HG03103 (cell line): ENCODE measurements at regions not wholly inside any gene's neighbourhood (a gene's known extent, or its start where the extent isn't known, plus 50 kb on each side); places are given as distances from the start of the nearest gene placed in this dataset.

Experiments
- ATAC-seq: cut with Tn5 transposase; IDR thresholded peaks from one replicate; pipeline ENCODE4 v1.9.1; 2021; ENCODE audit warnings: low read depth; ENCODE audit not compliant: unreplicated experiment

DNA sequence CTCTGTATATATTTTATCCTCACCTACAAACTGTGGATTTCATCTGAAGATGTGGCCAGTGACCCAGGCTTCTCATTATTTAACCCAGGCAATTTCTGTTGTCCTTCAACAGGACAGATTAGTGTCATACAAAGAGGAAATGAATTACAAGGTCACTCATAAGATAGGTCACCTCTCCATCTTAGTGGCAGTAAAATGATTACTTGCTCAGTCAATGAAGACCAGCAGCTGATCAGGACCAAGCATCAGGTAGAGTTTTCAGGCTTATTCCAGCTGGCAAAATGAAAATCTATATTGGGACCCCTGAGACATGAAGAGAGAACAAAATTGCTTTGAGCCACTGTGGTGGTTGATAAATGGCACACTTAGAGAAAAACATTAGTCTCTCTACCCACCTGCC, 135.2 kb upstream of the PRDM9 start:
- no peak for ATAC-seq

GRCh38 chr5:23368393-23368792, 139.0 kb upstream of the PRDM9 start:
- ATAC-seq = no peak

GRCh38 chr5:23367874-23368273, 139.5 kb upstream of the PRDM9 start:
- ATAC-seq = no peak

- no peak for ATAC-seq
Observed at GRCh38 chr5:23353286-23353685, 154.1 kb upstream of the PRDM9 start.

DNA sequence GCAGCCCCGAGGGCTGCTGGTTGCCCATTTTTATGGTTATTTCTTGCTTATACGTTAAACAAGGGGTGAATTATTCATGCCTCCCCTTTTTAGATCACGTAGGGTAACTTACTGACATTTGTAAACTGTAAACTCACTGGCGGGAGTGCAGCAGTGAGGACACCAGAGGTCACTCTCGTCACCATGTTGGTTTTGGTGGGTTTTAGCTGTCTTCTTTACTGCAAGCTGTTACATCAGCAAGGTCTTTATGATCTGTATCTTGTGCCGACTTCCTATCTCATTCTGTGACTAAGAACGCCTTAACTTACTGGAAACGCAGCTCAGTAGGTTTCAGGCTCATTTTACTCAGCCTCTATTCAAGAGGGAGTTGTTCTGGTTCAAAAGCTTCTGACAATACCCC, 155.0 kb upstream of the PRDM9 start:
- no peak for ATAC-seq

- ATAC-seq = no peak
Observed at GRCh38 chr5:23343121-23343520, 164.3 kb upstream of the PRDM9 start.

GRCh38 chr5:23332650-23333251, 174.7 kb upstream of the PRDM9 start:
- no peak for ATAC-seq

- no peak for ATAC-seq
Observed at GRCh38 chr5:23330726-23331125, 176.7 kb upstream of the PRDM9 start.

DNA sequence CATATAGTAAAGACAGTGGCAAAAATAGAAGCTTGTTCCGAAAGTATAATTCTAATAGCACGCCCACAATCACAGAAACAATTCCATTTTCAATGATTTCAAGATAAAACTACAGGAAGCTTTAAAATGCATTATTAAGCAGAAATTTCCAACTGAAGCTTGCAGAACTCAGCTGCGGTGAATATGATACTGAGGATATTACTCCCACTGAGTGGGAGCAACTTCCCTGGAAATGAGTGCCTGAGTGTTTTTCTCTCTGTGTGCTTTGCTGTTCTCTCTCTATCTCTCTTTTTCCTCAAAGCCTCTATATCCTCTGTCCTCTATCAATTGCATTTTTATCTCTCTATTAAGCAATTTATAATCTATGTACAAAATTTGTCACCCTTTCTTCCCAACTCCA, 187.5 kb upstream of the PRDM9 start:
- ATAC-seq = no peak

DNA sequence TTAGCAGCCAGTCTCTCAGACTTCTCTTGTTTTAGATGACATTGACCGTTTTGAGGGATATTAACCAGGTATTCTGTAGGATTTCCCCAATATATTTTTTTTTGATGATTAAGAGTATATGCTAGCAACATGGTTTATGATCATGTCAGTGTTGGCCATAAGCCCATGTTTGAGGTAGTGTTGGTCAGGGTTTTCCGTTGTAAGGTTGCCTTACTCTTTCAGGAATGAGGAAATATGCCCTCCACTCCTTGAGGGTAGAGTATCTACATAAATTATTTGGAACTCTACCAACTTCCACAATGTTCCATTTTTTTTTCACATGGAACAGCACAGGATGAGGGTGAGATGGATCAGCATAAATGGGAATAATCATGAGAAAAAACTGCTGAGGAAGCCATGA, 188.4 kb upstream of the PRDM9 start:
- ATAC-seq = no peak

DNA sequence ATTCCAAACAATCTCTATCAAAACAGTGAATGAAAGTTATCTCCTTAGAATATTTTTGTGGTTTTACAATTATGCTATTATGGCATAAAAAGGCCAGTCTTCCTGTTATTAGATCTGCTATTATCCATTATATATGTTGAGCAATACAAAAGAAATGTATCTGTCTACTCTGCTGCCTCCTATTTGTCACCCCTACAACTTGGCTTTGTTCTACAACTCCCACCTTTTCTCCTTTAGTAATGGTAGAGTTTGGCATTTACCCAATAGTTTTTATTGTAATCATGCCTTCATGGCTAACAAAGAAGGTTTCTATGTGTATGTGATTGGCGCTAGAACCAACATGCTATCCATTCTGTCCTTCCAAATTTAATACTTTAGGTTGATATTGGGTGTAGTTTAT, 189.2 kb upstream of the PRDM9 start:
- no peak for ATAC-seq

DNA sequence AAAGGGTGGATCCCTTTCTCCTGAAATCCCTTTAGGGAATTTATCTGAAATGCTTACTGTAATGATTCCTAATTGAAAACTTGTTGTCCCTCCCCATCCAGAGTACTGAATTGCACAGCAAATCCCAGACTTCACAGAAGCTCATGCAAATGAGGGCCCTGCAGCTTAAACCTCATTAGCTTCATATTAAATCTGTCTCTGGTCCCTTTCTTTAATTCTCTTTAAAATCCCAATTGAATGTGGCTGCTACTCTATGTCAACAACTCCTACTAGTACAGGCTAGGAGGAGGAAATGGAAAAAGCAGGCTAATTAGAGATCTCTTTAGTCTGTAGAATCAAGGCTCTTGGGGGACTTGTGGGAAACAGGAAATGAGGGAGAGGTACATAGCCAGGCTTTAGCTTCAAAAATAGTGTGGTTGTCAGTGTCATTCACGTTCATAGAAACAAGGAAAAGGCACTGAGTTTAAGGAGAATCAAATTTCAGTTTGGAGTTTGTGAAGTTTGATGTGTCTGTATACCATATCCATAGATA, 191.3 kb upstream of the PRDM9 start:
- no peak for ATAC-seq

- no peak for ATAC-seq
Observed at GRCh38 chr5:23314827-23315226, 192.6 kb upstream of the PRDM9 start.

DNA sequence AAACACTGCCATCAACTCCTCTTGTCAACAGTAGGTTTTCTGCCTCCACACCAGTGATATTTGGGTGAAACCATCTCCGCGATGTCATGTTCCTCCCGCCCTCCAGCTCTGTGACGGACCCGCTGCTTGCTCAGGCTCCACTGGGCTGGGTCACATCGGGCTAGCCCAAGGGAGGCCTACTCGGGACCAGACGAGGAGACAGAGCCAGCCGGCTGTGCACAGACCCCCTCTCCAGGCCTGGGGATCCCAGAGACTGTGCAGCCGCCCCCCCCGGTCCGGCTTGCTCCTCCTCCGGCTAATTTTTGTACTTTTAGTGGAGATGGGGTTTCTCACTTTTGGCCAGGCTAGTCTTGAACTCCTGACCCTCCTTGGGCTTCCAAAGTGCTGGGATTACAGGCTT, 202.4 kb upstream of the PRDM9 start:
- no peak for ATAC-seq

GRCh38 chr5:23303836-23304235, 203.6 kb upstream of the PRDM9 start:
- no peak for ATAC-seq

DNA sequence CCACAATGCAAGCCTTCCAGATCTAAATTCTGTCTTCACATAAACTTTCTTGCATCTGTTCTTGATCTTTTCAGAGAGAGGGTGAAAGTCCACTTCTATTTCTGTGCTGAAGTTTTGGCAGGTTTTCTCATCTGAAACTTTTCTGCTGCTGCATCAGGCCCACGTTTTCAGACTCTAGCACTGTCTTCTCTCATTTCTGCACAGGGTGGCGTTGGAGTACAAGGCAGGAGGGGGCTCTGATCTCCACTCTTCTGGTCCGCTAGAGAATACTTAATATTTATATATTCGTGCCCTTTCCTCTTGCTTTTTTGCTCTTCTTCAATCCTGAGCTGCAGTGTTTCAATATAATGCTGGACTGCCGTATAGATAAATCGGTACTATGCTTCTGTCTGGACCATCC, 204.0 kb upstream of the PRDM9 start:
- ATAC-seq = no peak

DNA sequence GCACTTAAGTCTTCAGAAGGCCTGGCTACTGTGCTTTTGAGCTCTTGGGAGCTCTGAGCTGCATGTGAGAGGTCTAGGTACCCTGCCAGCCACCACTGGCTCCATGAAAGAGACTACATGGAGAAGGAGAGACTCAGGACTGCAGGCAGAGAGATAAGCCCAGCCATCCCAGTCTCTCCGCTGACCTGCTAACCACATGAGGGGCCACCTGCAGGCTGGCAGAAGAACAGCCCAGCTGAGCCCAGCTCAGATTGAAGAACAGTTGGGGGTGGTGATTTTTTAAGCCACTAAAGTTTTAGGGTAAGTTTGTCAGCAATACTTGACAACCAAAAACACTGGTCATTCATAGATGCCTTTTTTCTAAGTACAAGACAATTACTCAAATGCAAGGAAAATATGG, 205.0 kb upstream of the PRDM9 start:
- ATAC-seq = no peak

GRCh38 chr5:23289162-23289561, 218.2 kb upstream of the PRDM9 start:
- no peak for ATAC-seq

DNA sequence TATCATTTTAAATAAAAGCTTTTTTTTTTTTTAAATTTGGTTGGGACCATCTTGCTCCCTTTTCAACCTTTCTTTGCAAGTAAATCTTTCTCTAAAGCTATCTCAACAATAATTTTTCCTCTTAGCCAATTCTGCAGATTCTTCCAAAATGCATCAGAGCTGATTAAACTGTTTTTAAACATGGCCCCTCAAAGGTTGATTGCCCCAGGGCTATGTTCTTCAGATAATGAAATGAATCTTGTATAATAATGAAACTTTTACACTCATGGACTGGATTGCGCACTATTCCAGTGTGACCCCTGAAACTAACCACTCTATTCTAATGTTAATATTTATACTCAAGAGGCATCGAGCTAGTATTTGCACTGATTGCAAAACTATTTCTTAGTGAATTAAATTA, 222.8 kb upstream of the PRDM9 start:
- ATAC-seq = no peak

GRCh38 chr5:23274171-23274570, 233.2 kb upstream of the PRDM9 start:
- ATAC-seq = no peak

DNA sequence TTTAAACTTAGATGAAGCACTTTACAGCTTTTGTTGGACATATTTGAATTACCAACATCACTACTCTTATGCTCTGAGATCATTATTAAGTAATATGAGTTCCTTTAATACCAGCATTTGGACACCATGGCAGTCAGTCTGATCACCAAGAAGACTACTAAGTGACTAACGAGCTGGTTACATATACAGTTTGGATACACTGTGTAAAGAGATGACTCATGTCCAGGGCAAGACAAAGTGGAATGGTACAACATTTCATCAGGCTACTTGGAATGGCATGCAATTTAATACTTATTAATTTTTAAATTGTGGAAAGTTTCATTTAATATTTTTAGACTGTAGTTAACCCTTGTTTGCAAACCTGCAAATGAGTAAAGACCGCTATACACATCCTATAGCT, 237.4 kb upstream of the PRDM9 start:
- ATAC-seq = no peak

DNA sequence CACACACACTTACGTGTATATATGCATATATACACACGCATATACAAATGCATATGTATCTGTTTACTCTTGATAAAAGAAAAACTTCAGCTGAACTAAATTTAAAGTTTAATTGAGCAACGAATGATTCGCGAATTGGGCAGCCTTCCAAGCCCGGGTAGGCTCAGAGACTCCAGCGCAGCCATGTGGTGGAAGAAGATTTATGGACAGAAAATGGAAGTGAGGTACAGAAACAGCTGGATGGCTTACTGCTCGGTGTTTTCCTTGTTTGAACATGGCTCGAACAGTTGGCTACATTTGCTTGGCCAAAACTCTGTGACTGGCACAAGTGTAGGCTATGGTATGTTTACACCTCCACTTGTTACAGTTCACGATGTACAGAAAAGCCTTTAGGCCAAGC, 239.3 kb upstream of the PRDM9 start:
- no peak for ATAC-seq

GRCh38 chr5:23260621-23261020, 246.8 kb upstream of the PRDM9 start:
- ATAC-seq = no peak
